ENCODE measurements at regions not wholly inside any gene's neighbourhood (a gene's known extent, or its start where the extent isn't known, plus 50 kb on each side); places are given as distances from the start of the nearest gene placed in this dataset.

- DNase-seq (ENCODE audit: low spot score), result no peak
Observed at GRCh38 chr6:104614394-104614793, 245.3 kb downstream of the HACE1 start.

- DNase-seq (ENCODE audit: low spot score), result no peak
Observed at GRCh38 chr6:104613416-104614001, 246.2 kb downstream of the HACE1 start.

GRCh38 chr6:104612541-104612940 is 247.2 kb downstream of the HACE1 start:
- no peak for DNase-seq (ENCODE audit: low spot score)

GRCh38 chr6:104608101-104608500 is 251.6 kb downstream of the HACE1 start:
- no peak for DNase-seq (ENCODE audit: low spot score)

GRCh38 chr6:104607501-104607900 is 252.2 kb downstream of the HACE1 start:
- no peak for DNase-seq (ENCODE audit: low spot score)

GRCh38 chr6:104606361-104606760 is 253.4 kb downstream of the HACE1 start:
- DNase-seq (ENCODE audit: low spot score), result no peak

GRCh38 chr6:104604685-104605084 is 255.0 kb downstream of the HACE1 start:
- DNase-seq (ENCODE audit: low spot score), result no peak

GRCh38 chr6:104603108-104603745 is 256.5 kb downstream of the HACE1 start:
- DNase-seq (ENCODE audit: low spot score), result no peak

- no peak for DNase-seq (ENCODE audit: low spot score)
Observed at GRCh38 chr6:104601721-104602120, 258.0 kb downstream of the HACE1 start.

- DNase-seq (ENCODE audit: low spot score), result no peak
Observed at GRCh38 chr6:104601131-104601651, 258.5 kb downstream of the HACE1 start.

- no peak for DNase-seq (ENCODE audit: low spot score)
Observed at GRCh38 chr6:104600639-104600931, 259.1 kb downstream of the HACE1 start.

GRCh38 chr6:104599821-104600638 is 259.7 kb downstream of the HACE1 start:
- no peak for DNase-seq (ENCODE audit: low spot score)

GRCh38 chr6:104597541-104598050 is 262.1 kb downstream of the HACE1 start:
- no peak for DNase-seq (ENCODE audit: low spot score)

- no peak for DNase-seq (ENCODE audit: low spot score)
Observed at GRCh38 chr6:104596091-104596490, 263.6 kb downstream of the HACE1 start.

- no peak for DNase-seq (ENCODE audit: low spot score)
Observed at GRCh38 chr6:104595311-104595820, 264.4 kb downstream of the HACE1 start.

GRCh38 chr6:104591573-104592334 is 268.0 kb downstream of the HACE1 start:
- DNase-seq (ENCODE audit: low spot score), result no peak

- DNase-seq (ENCODE audit: low spot score), result no peak
Observed at GRCh38 chr6:104589940-104590339, 269.8 kb downstream of the HACE1 start.

GRCh38 chr6:104585646-104586045 is 274.1 kb downstream of the HACE1 start:
- no peak for DNase-seq (ENCODE audit: low spot score)

- no peak for DNase-seq (ENCODE audit: low spot score)
Observed at GRCh38 chr6:104580452-104580851, 279.3 kb downstream of the HACE1 start.

- no peak for DNase-seq (ENCODE audit: low spot score)
Observed at GRCh38 chr6:104579310-104579863, 280.3 kb downstream of the HACE1 start.

- DNase-seq (ENCODE audit: low spot score), result no peak
Observed at GRCh38 chr6:104575536-104575935, 284.2 kb downstream of the HACE1 start.
